ENCODE measurements at regions not wholly inside any gene's neighbourhood (a gene's known extent, or its start where the extent isn't known, plus 50 kb on each side); places are given as distances from the start of the nearest gene placed in this dataset.

DNA sequence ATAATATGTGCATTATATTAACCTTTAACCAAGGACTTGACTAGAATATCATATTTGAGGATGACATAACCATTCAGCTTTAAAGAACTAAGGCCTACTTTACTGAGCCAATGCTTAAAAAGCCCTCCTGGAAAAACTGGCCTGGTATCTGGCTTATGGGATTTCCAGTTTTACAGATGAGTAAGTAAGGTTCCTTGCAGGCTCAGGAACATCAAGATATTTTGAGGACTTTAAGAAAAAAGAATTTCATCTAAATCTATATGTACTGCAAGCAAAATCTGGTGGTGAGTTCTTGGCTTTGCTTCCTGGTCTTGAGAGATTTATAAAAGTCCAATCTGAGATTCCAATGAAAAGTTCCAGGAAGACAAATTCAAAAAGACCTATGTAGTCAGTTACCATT lies 417.0 kb upstream of the NRXN1 start:
- TF ChIP-seq, protein P1, sequence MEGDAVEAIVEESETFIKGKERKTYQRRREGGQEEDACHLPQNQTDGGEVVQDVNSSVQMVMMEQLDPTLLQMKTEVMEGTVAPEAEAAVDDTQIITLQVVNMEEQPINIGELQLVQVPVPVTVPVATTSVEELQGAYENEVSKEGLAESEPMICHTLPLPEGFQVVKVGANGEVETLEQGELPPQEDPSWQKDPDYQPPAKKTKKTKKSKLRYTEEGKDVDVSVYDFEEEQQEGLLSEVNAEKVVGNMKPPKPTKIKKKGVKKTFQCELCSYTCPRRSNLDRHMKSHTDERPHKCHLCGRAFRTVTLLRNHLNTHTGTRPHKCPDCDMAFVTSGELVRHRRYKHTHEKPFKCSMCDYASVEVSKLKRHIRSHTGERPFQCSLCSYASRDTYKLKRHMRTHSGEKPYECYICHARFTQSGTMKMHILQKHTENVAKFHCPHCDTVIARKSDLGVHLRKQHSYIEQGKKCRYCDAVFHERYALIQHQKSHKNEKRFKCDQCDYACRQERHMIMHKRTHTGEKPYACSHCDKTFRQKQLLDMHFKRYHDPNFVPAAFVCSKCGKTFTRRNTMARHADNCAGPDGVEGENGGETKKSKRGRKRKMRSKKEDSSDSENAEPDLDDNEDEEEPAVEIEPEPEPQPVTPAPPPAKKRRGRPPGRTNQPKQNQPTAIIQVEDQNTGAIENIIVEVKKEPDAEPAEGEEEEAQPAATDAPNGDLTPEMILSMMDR (IDR thresholded peaks at IDR 0.05) = no peak
- TF ChIP-seq POLR2A (IDR thresholded peaks at IDR 0.05) (no peak), POLR2AphosphoS5 (IDR thresholded peaks at IDR 0.05) (no peak)
